Activated T-cell treated with anti-CD3 and anti-CD28 coated beads, Interleukin-2, amount 50 U/mL, for 72 hours (primary cell): ENCODE measurements at regions not wholly inside any gene's neighbourhood (a gene's known extent, or its start where the extent isn't known, plus 50 kb on each side); places are given as distances from the start of the nearest gene placed in this dataset.

Source experiments
- ATAC-seq, 2 donors: fragments of 150-1000 bp; cut with Tn5 transposase; replicated peaks in 1 of 2; 2 replicates each; pipeline ENCODE4 v1.10.0; 2021; ENCODE audit warnings: moderate library complexity in 2 of 2, mild to moderate bottlenecking in 1 of 2
- DNase-seq, 2 donors: peaks; one replicate each; pipeline ENCODE4 v3.0.0; 2021 to 2022; ENCODE audit warnings: mixed read lengths in 1 of 2
- H3K27ac Mint-ChIP-seq: one replicate; pipeline ENCODE4 v1.8.0; 2022; ENCODE audit warnings: mild to moderate bottlenecking, moderate library complexity, mixed read lengths
- H3K27me3 Mint-ChIP-seq: one replicate; pipeline ENCODE4 v1.8.0; 2022; ENCODE audit warnings: low read depth, mixed read lengths
- H3K36me3 Mint-ChIP-seq, 2 donors: one replicate each; pipeline ENCODE4 v1.8.0; 2022; ENCODE audit warnings: mixed read lengths in 2 of 2, mild to moderate bottlenecking in 1 of 2; ENCODE audit not compliant: insufficient read depth in 2 of 2
- H3K4me1 Mint-ChIP-seq: one replicate; pipeline ENCODE4 v1.8.0; 2022; ENCODE audit warnings: low read depth, mixed read lengths
- H3K4me3 Mint-ChIP-seq, 2 donors: one replicate each; pipeline ENCODE4 v1.8.0; 2022; ENCODE audit warnings: mild to moderate bottlenecking in 2 of 2, mixed read lengths in 2 of 2, moderate library complexity in 2 of 2
- H3K9me3 Mint-ChIP-seq, 2 donors: one replicate each; pipeline ENCODE4 v1.8.0; 2022; ENCODE audit warnings: mixed read lengths in 2 of 2

GRCh38 chr6:147879031-147879580 lies 370.6 kb downstream of the SAMD5 start:
- DNase-seq (no peak), ATAC-seq (no peak)

GRCh38 chr6:147881432-147881831 lies 372.9 kb downstream of the SAMD5 start:
- no peaks in the 10 kb centered on the region for H3K36me3 Mint-ChIP-seq
- ATAC-seq (no peak), DNase-seq (no peak)
- H3K9me3 Mint-ChIP-seq: peaks cover 0 to 2% of the 10 kb centered on the region in 2 donors
- no peak overlapping the region for H3K4me3 Mint-ChIP-seq
- no peak overlapping the region for H3K27ac Mint-ChIP-seq
- no peaks in the 10 kb centered on the region for H3K4me1 Mint-ChIP-seq
- H3K27me3 Mint-ChIP-seq: no peaks in the 10 kb centered on the region

More at GRCh38 chr6:147879031-147879580, 370.6 kb downstream of the SAMD5 start:
- Mint-ChIP-seq H3K4me3 (no peak overlapping the region), H3K27ac (no peak overlapping the region), H3K27me3 (no peaks in the 10 kb centered on the region), H3K4me1 (no peaks in the 10 kb centered on the region), H3K9me3 (no peaks in the 10 kb centered on the region), H3K36me3 (no peaks in the 10 kb centered on the region)

- no peaks in the 10 kb centered on the region for H3K4me1 Mint-ChIP-seq
- DNase-seq (no peak), ATAC-seq (no peak)
- no peaks in the 10 kb centered on the region for H3K36me3 Mint-ChIP-seq
- H3K27me3 Mint-ChIP-seq: no peaks in the 10 kb centered on the region
- H3K4me3 Mint-ChIP-seq: no peak overlapping the region
- peaks cover 2% of the 10 kb centered on the region in 2 donors for H3K9me3 Mint-ChIP-seq
- no peak overlapping the region for H3K27ac Mint-ChIP-seq
Measured at GRCh38 chr6:147888374-147888773, 379.9 kb downstream of the SAMD5 start.

GRCh38 chr6:147891671-147892070 lies 383.2 kb downstream of the SAMD5 start:
- H3K4me3 Mint-ChIP-seq: no peak overlapping the region
- DNase-seq: no peak
- H3K27me3 Mint-ChIP-seq: no peaks in the 10 kb centered on the region
- no peak overlapping the region for H3K27ac Mint-ChIP-seq
- no peak for ATAC-seq
- no peaks in the 10 kb centered on the region for H3K4me1 Mint-ChIP-seq
- H3K9me3 Mint-ChIP-seq: peaks cover 0 to 2% of the 10 kb centered on the region in 2 donors
- no peaks in the 10 kb centered on the region for H3K36me3 Mint-ChIP-seq

GRCh38 chr6:147892476-147892875 lies 384.0 kb downstream of the SAMD5 start:
- H3K4me1 Mint-ChIP-seq: no peaks in the 10 kb centered on the region
- no peaks in the 10 kb centered on the region for H3K27me3 Mint-ChIP-seq
- H3K36me3 Mint-ChIP-seq: no peaks in the 10 kb centered on the region
- no peak for DNase-seq
- no peak overlapping the region for H3K4me3 Mint-ChIP-seq
- peaks cover 0 to 2% of the 10 kb centered on the region in 2 donors for H3K9me3 Mint-ChIP-seq
- no peak overlapping the region for H3K27ac Mint-ChIP-seq
- no peak for ATAC-seq

DNA sequence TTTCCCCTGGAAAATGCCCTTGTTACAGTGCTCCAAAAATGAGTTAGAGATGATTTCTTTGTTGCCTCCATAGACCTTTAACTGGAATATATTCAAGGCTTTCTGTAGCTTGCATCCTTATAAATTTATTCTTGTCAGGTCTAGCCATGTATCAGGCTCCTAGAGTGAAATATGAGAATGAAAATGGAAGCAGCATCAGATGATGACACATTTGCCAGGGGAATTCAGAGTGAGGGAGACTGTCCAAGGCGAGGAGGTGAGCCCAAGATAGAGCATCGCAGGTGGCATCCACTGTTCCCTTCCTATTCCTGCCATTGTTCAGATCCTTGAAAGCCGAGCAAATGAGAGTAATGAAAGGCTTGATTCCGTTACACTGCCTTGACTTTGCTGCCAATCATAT lies 386.8 kb downstream of the SAMD5 start:
- no peaks in the 10 kb centered on the region for H3K4me1 Mint-ChIP-seq
- H3K27me3 Mint-ChIP-seq: no peaks in the 10 kb centered on the region
- H3K4me3 Mint-ChIP-seq: no peak overlapping the region
- no peaks in the 10 kb centered on the region for H3K36me3 Mint-ChIP-seq
- DNase-seq (no peak), ATAC-seq (no peak)
- no peak overlapping the region for H3K27ac Mint-ChIP-seq
- H3K9me3 Mint-ChIP-seq: no peaks in the 10 kb centered on the region

DNA sequence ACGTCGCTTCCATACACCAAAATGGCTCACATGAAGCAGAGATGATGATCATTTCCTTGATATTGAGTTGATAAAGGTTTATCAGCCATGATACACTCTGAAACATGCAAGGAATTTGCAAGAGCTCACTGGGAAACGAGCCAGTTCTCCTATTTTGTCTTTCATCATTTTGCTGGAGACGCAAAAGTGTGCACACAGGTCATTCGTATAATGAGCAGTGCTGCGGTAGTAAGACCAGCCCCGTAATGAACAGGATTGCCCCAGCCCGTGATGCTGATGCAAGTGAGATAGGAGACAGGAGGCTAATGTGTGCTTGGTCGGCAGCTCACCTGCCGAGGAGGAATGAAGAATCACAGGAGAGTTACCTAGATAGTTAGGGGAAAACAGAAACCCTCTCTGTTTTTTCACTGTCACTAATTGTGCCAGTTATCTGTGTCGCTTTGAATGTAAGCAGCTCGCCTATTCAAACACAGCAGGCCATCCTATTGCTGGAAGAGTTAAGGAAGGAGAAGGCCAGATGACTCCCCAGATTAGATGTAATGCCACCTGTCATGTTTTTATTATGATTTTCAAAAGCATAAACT lies 391.8 kb downstream of the SAMD5 start:
- H3K4me3 Mint-ChIP-seq: no peak overlapping the region
- no peak overlapping the region for H3K27ac Mint-ChIP-seq
- no peak for ATAC-seq

DNA sequence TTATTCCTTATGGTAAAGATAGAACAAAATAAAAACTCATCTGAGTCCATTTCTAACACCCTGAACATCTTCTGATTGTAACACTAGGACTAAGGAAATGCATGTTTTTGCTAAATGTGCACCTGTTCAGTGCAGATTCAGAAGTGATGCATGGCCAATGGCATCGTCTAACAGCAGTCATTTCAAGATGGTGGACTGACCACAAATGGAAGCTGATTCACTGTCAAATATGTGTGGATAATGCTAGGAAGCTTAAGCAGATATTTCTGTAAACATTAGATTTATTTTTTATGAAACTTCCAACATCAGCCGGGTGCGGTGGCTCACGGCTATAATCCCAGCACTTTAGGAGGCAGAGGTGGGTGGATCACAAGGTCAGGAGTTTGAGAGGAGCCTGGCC lies 394.8 kb downstream of the SAMD5 start:
- H3K27ac Mint-ChIP-seq: no peak overlapping the region
- no peak for DNase-seq
- H3K4me3 Mint-ChIP-seq: no peak overlapping the region
- no peaks in the 10 kb centered on the region for H3K4me1 Mint-ChIP-seq
- no peaks in the 10 kb centered on the region for H3K36me3 Mint-ChIP-seq
- H3K9me3 Mint-ChIP-seq: no peaks in the 10 kb centered on the region
- ATAC-seq: no peak
- H3K27me3 Mint-ChIP-seq: no peaks in the 10 kb centered on the region

More for the DNA sequence above, 391.8 kb downstream of the SAMD5 start:
- H3K27me3 Mint-ChIP-seq: no peaks in the 10 kb centered on the region
- no peak for DNase-seq
- H3K36me3 Mint-ChIP-seq: no peaks in the 10 kb centered on the region
- no peaks in the 10 kb centered on the region for H3K4me1 Mint-ChIP-seq
- no peaks in the 10 kb centered on the region for H3K9me3 Mint-ChIP-seq

- no peak overlapping the region for H3K27ac Mint-ChIP-seq
- H3K4me3 Mint-ChIP-seq: no peak overlapping the region
- no peak for DNase-seq
- no peaks in the 10 kb centered on the region for H3K36me3 Mint-ChIP-seq
- no peak for ATAC-seq
- no peaks in the 10 kb centered on the region for H3K9me3 Mint-ChIP-seq
- H3K27me3 Mint-ChIP-seq: no peaks in the 10 kb centered on the region
- no peaks in the 10 kb centered on the region for H3K4me1 Mint-ChIP-seq
Measured at GRCh38 chr6:147903931-147904330, 395.4 kb downstream of the SAMD5 start.

- Mint-ChIP-seq H3K4me1 (no peaks in the 10 kb centered on the region), H3K4me3 (no peak overlapping the region), H3K9me3 (no peaks in the 10 kb centered on the region), H3K27ac (no peak overlapping the region), H3K36me3 (no peaks in the 10 kb centered on the region), H3K27me3 (no peaks in the 10 kb centered on the region)
- ATAC-seq (no peak), DNase-seq (no peak)
Measured at GRCh38 chr6:147904416-147904815, 395.9 kb downstream of the SAMD5 start.

DNA sequence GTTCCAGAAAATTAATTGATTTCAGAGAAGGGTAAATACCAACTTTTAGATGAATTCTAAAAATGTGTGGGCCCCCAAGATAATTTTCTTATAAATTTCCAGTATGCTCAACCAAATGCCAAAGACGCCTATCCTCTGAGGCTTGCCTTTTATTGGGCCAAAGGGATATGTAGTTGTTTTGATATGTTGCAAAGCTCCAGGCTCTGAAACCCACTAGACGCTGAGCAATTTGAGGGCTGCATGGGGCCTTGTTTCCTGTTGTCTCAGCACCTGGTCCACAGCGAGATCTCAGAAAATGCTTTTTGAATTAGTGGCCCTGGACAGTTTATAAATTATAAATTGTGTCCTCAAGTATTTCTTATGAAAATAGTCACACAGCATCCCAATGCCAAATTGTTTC lies 397.2 kb downstream of the SAMD5 start:
- DNase-seq (no peak), ATAC-seq (no peak)
- Mint-ChIP-seq H3K27me3 (no peaks in the 10 kb centered on the region), H3K9me3 (peaks cover 0 to 1% of the 10 kb centered on the region in 2 donors), H3K36me3 (no peaks in the 10 kb centered on the region), H3K27ac (no peak overlapping the region), H3K4me3 (no peak overlapping the region), H3K4me1 (no peaks in the 10 kb centered on the region)

DNA sequence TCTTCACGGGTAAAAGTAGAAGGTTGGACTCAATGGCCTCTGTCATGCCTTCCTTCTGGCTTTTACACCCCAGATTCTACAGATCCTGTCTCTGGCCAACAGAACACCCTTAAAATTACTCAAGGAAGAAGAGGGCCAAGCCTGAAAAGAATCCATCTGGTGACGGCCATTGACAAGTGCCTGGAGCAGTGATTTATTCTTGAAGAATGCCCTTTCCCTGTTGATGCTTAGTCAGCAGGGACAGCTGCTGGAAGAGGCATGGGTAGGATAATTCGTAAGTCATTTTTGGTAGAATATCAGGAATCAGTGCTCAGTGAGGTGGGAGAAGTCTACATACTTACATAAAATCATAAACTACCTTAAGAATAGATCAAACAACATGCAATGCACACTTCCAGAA lies 397.9 kb downstream of the SAMD5 start:
- ATAC-seq: no peak
- Mint-ChIP-seq H3K36me3 (no peaks in the 10 kb centered on the region), H3K4me3 (no peak overlapping the region), H3K4me1 (no peaks in the 10 kb centered on the region), H3K9me3 (peaks cover 0 to 1% of the 10 kb centered on the region in 2 donors), H3K27ac (no peak overlapping the region), H3K27me3 (no peaks in the 10 kb centered on the region)
- DNase-seq: no peak

- H3K27me3 Mint-ChIP-seq: no peaks in the 10 kb centered on the region
- H3K9me3 Mint-ChIP-seq: peaks cover 0 to 4% of the 10 kb centered on the region in 2 donors
- H3K4me3 Mint-ChIP-seq: no peak overlapping the region
- ATAC-seq (no peak), DNase-seq (no peak)
- H3K4me1 Mint-ChIP-seq: no peaks in the 10 kb centered on the region
- no peaks in the 10 kb centered on the region for H3K36me3 Mint-ChIP-seq
- no peak overlapping the region for H3K27ac Mint-ChIP-seq
Measured at GRCh38 chr6:147909640-147910039, 401.1 kb downstream of the SAMD5 start.

GRCh38 chr6:147910281-147910680 lies 401.8 kb downstream of the SAMD5 start:
- no peaks in the 10 kb centered on the region for H3K4me1 Mint-ChIP-seq
- no peak overlapping the region for H3K4me3 Mint-ChIP-seq
- H3K36me3 Mint-ChIP-seq: no peaks in the 10 kb centered on the region
- ATAC-seq (no peak), DNase-seq (no peak)
- H3K9me3 Mint-ChIP-seq: peaks cover 0 to 4% of the 10 kb centered on the region in 2 donors
- no peaks in the 10 kb centered on the region for H3K27me3 Mint-ChIP-seq
- no peak overlapping the region for H3K27ac Mint-ChIP-seq
